KBM-7 (cell line): ENCODE measurements at regions not wholly inside any gene's neighbourhood (a gene's known extent, or its start where the extent isn't known, plus 50 kb on each side); places are given as distances from the start of the nearest gene placed in this dataset.
A peak's percentile ranks its signal among the peaks of the same experiment; 100 is the strongest.
"Not testable (repeated sequence)": the region's sequence is repeated elsewhere in the genome, so short reads cannot be mapped to it uniquely, and the experiment has no call there.

Experiments used
- DNase-seq: peaks from one replicate; pipeline ENCODE4 v3.0.0-alpha.2; 2015
- in situ Hi-C: fragments of 300-500 bp; cut with MboI; formaldehyde crosslinking; loops from 2 replicates; pipeline ENCODE4 v1.14.3; 2020; ENCODE audit warnings: low sequenced_read_pairs, low pct_unique_long_range_greater_than_20kb, mixed read lengths

DNA sequence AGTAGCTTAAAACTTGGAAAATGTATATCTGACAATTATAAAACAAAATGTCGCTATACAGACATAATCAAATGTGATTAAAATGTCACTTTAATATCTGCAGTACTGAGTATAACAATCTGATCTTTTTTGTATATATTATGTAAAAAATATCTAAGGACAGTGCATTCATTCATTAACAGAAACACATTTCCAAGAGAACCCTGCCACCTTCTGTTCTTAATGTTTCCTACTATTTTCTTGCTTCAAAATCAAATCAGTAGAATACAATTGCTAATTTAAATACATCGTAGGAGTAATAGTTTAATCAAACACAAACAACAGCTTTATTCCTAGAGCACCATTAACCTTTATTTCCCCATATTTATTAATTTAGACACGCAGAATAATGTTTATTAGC lies 142.6 kb upstream of the ST8SIA4 start:
- peak; percentile 13 for DNase-seq
- in situ Hi-C loops, result no loop called here

GRCh38 chr5:101040002-101040401 lies 136.9 kb upstream of the ST8SIA4 start:
- in situ Hi-C loops, DNase-seq: not testable (repeated sequence)

DNA sequence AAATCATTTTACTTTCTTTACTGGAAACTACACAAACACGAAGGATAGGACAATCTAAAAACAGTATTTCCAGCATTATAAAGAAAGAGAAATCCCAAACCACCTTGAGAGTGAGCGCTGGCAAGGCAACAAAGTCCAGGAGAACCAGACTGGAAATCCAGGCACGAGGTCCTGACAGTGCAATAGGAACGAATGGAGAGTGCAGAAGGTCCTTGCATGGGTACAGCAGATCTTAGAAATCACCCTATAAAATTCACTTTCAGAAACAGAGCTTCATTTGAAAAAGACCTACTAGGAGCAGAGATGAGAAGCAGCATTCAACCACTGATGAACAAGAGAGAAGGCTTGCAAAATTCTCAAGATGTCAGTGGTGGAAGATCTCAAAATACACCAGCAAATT lies 133.7 kb upstream of the ST8SIA4 start:
- no peak for DNase-seq
- in situ Hi-C loops, result no loop called here

GRCh38 chr5:101035425-101035824 lies 132.3 kb upstream of the ST8SIA4 start:
- no peak for DNase-seq
- in situ Hi-C loops, result no loop called here

DNA sequence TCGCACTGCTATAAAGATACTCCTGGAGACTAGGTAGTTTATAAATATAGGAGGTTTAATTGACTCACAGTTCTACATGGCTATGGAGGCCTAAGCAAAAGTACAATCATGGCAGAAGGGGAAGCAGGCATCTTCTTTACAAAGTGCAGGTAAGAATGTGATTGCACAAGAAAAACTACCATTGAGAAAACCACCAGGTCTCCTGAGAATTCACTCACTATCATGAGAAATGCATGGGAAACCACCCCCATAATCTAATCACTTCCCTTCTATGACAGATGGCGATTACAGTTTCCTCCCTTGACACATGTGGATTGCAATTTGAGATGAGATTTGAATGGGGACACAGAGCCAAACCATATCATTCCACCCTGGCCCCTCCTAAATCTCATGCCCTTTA lies 121.2 kb upstream of the ST8SIA4 start:
- peak; percentile 47 for DNase-seq
- in situ Hi-C loops, result no loop called here

GRCh38 chr5:101018299-101018698 lies 115.2 kb upstream of the ST8SIA4 start:
- DNase-seq, result no peak
- in situ Hi-C loops, result no loop called here

DNA sequence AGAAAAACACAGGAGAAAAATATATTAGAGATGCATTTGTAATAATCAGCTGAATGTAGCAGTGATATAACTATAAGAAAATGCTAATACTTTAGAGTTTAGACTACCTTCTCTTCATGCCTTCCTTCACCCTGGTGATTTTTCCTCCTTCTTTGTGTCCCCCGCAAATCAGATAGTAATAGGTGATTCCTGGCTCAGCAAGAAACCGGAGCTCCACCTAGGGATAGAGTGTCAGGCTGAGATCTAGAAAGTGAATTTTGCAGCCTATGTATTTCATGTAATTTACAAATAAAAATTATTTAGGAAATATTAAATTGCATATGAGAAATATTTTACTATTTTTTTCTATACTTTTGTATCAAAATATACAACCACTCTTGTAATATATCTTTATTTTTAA lies 109.8 kb upstream of the ST8SIA4 start:
- in situ Hi-C loops, result no loop called here
- DNase-seq, result no peak

GRCh38 chr5:101009758-101010519 lies 106.9 kb upstream of the ST8SIA4 start:
- in situ Hi-C loops, result no loop called here

DNA sequence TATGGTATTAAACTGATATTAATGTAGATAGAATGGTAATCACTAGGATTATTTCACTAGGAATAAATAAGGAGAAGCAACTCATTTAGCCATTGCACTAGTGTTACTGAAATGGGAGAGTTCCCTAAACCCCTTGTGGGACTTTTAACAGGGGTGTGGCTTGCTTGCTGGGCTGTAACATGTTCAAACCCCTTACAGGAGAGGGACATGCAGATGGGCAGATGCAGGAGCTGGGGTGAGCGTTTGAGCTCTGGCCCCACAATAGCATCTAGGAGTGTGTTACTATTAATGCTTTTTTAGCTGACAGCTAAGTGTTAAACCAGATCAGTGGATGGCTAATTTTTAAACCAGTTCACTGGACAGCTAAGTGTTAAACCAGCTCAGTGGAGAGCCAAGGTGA lies 89.3 kb upstream of the ST8SIA4 start:
- no peak for DNase-seq
- in situ Hi-C loops, result no loop called here

More at GRCh38 chr5:101009758-101010519, 106.9 kb upstream of the ST8SIA4 start:
- DNase-seq, result no peak

GRCh38 chr5:100983601-100984000 lies 80.5 kb upstream of the ST8SIA4 start:
- DNase-seq, in situ Hi-C loops: not testable (repeated sequence)

DNA sequence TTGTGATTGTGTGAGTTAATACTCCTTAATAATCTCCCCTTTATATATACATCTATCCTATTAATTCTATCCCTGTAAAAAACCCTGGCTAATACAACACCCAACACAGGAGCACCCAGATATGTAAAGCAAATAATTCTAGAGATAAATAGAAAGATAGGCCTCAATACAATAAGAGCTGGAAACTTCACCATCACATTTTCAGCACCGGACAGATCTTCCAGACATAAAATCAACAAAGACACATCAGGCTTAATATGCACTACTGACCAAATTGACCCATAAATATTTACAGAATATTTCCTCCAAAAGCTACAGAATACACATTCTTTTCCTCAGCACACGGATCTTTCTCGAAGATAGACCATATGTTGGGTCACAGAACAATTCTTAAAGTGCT lies 71.0 kb upstream of the ST8SIA4 start:
- in situ Hi-C loops, result no loop called here
- DNase-seq, result no peak

DNA sequence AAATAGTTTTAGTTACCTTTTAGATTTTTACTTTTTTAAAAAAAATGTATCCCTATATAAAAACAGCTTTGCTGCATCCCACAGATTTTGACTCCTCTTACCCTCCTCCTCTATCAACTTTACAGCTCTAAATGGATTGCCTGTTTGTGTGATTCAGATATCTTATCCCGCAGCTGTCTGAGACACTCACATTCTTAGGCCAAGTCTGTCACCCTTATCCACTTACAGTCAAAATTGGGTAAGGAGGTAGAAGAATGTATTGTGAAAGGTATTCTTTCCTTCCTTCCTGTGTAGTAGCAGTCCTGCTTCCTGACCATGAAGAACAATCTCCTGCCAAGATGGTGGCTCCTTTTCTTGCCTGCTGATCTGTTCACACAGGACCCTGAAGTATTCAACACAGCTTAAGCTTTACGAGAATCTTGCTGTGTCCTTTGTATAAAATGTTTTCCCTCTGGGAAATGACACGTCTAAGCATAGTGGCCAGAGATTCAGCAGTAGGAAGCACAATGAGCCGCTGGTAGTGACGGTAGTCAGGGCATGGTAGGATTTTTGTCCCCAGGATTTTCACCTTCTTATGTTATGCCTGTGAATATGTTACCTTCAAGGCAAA lies 67.7 kb upstream of the ST8SIA4 start:
- DNase-seq, result no peak
- in situ Hi-C loops, result no loop called here

- in situ Hi-C loops, result no loop called here
- no peak for DNase-seq
Measured at GRCh38 chr5:100965291-100965690, 62.2 kb upstream of the ST8SIA4 start.
